SK-N-SH treated with all-trans-retinoic acid at 6 μM for 48 hours (cell line): ENCODE measurements at regions not wholly inside any gene's neighbourhood (a gene's known extent, or its start where the extent isn't known, plus 50 kb on each side); places are given as distances from the start of the nearest gene placed in this dataset.

Source experiments
- ATAC-seq: fragments of 200-7000 bp; cut with Tn5 transposase; 3 replicates; pipeline ENCODE4 v1.9.1; 2020; ENCODE audit warnings: mild to moderate bottlenecking, moderate library complexity
- BACH2 ChIP-seq: fragments of 250-450 bp; sonication (Bioruptor Pico); IDR thresholded peaks from 2 replicates; pipeline ENCODE4 v1.9.0; 2021; ENCODE audit warnings: mild to moderate bottlenecking, borderline replicate concordance
- CSDC2 ChIP-seq: fragments of 250-450 bp; sonication (Bioruptor Pico); IDR thresholded peaks from 2 replicates; pipeline ENCODE4 v1.5.0; 2020; ENCODE audit warnings: mild to moderate bottlenecking, moderate library complexity
- ESRRG ChIP-seq: fragments of 250-450 bp; sonication (Bioruptor Pico); IDR thresholded peaks from 2 replicates; pipeline ENCODE4 v1.6.1; 2021; ENCODE audit warnings: mild to moderate bottlenecking
- GLIS3 ChIP-seq: fragments of 250-450 bp; sonication (Bioruptor Pico); IDR thresholded peaks from 2 replicates; pipeline ENCODE4 v1.5.0; 2020; ENCODE audit warnings: mild to moderate bottlenecking, moderate library complexity
- PPARA ChIP-seq: fragments of 250-450 bp; sonication (Bioruptor Pico); IDR thresholded peaks from 2 replicates; pipeline ENCODE4 v1.5.0; 2020; ENCODE audit warnings: mild to moderate bottlenecking, borderline replicate concordance
- RARB ChIP-seq: fragments of 250-450 bp; sonication (Bioruptor Pico); IDR thresholded peaks from 2 replicates; pipeline ENCODE4 v1.8.0; 2021; ENCODE audit warnings: mild to moderate bottlenecking, moderate library complexity
- TCF4 ChIP-seq: fragments of 250-450 bp; sonication (Bioruptor Pico); IDR thresholded peaks from 2 replicates; pipeline ENCODE4 v1.8.0; 2021; ENCODE audit warnings: mild to moderate bottlenecking, moderate library complexity, borderline replicate concordance
- TOX ChIP-seq: fragments of 250-450 bp; sonication (Bioruptor Pico); IDR thresholded peaks from 2 replicates; pipeline ENCODE4 v1.8.0; 2021; ENCODE audit warnings: mild to moderate bottlenecking, moderate library complexity, borderline replicate concordance
- ZC3H10 ChIP-seq: fragments of 250-450 bp; sonication (Bioruptor Pico); IDR thresholded peaks from 2 replicates; pipeline ENCODE4 v1.5.1; 2021; ENCODE audit warnings: mild to moderate bottlenecking, moderate library complexity
- ZFP3 ChIP-seq: fragments of 250-450 bp; sonication (Bioruptor Pico); IDR thresholded peaks from 2 replicates; pipeline ENCODE4 v1.5.0; 2020; ENCODE audit warnings: mild to moderate bottlenecking, moderate library complexity
- ZFP30 ChIP-seq: fragments of 450-650 bp; formaldehyde crosslinking; IDR thresholded peaks from 2 replicates; pipeline ENCODE4 v1.5.0; 2022; ENCODE audit warnings: mild to moderate bottlenecking, moderate library complexity
- ZNF565 ChIP-seq: fragments of 450-650 bp; formaldehyde crosslinking; conservative IDR thresholded peaks from 2 replicates; pipeline ENCODE4 v1.5.0; 2020; ENCODE audit warnings: low read depth, mild to moderate bottlenecking, moderate library complexity
- ZNF70 ChIP-seq: fragments of 450-650 bp; formaldehyde crosslinking; IDR thresholded peaks from 2 replicates; pipeline ENCODE4 v1.5.0; 2020; ENCODE audit warnings: mild to moderate bottlenecking, moderate library complexity
- ZNF8 ChIP-seq: fragments of 450-650 bp; formaldehyde crosslinking; IDR thresholded peaks from 2 replicates; pipeline ENCODE4 v1.5.0; 2020; ENCODE audit warnings: mild to moderate bottlenecking, moderate library complexity
- TF ChIP-seq, protein P1 (sequence below): fragments of 250-450 bp; sonication (Bioruptor Pico); IDR thresholded peaks from 2 replicates; pipeline ENCODE4 v1.8.0; 2021; ENCODE audit warnings: low read depth, mild to moderate bottlenecking, moderate library complexity, borderline replicate concordance
- TF ChIP-seq, protein P2 (sequence below): fragments of 250-450 bp; sonication (Bioruptor Pico); IDR thresholded peaks from 2 replicates; pipeline ENCODE4 v1.5.1; 2021; ENCODE audit warnings: mild to moderate bottlenecking, moderate library complexity
- TF ChIP-seq, protein P3 (sequence below): fragments of 250-450 bp; sonication (Bioruptor Pico); IDR thresholded peaks from 2 replicates; pipeline ENCODE4 v1.8.0; 2020; ENCODE audit warnings: mild to moderate bottlenecking, moderate library complexity, borderline replicate concordance
- TF ChIP-seq, protein P4 (sequence below): fragments of 250-450 bp; sonication (Bioruptor Pico); IDR thresholded peaks from 2 replicates; pipeline ENCODE4 v1.5.1; 2020; ENCODE audit warnings: low read depth, mild to moderate bottlenecking, moderate library complexity

DNA sequence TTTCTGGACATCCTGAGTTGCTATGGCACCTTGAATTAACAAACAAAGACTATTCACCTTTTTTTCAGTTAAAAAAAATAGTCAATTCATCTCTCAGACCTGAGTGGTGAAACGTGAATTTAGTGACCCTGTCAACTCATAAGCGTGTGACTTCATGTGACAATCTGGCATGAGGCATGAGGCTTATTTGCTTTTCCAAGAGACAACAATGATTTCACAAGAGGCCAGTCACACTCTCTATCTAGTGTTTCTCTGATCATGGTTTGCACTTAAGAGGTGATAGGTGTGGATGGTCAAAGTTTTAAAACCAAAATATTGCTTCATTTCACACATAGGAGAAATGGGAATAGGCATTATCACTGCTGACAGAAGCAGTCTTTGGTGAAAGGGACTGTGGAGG lies 559.6 kb upstream of the ACO1 start:
- TF ChIP-seq ZNF565 (CRISPR knock-in tag) (no peak), BACH2 (CRISPR knock-in tag) (no peak), PPARA (CRISPR knock-in tag) (no peak), ZNF70 (no peak), ZC3H10 (CRISPR knock-in tag) (no peak), ZFP3 (CRISPR knock-in tag) (no peak), ZNF8 (CRISPR knock-in tag) (no peak), ZFP30 (CRISPR knock-in tag) (no peak), GLIS3 (CRISPR knock-in tag) (no peak), TOX (CRISPR knock-in tag) (no peak), ESRRG (no peak), RARB (CRISPR knock-in tag) (no peak), TCF4 (CRISPR knock-in tag) (no peak)
- TF ChIP-seq, protein P1, sequence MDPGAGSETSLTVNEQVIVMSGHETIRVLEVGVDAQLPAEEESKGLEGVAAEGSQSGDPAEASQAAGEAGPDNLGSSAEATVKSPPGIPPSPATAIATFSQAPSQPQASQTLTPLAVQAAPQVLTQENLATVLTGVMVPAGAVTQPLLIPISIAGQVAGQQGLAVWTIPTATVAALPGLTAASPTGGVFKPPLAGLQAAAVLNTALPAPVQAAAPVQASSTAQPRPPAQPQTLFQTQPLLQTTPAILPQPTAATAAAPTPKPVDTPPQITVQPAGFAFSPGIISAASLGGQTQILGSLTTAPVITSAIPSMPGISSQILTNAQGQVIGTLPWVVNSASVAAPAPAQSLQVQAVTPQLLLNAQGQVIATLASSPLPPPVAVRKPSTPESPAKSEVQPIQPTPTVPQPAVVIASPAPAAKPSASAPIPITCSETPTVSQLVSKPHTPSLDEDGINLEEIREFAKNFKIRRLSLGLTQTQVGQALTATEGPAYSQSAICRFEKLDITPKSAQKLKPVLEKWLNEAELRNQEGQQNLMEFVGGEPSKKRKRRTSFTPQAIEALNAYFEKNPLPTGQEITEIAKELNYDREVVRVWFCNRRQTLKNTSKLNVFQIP = no peak
- TF ChIP-seq, protein P2, sequence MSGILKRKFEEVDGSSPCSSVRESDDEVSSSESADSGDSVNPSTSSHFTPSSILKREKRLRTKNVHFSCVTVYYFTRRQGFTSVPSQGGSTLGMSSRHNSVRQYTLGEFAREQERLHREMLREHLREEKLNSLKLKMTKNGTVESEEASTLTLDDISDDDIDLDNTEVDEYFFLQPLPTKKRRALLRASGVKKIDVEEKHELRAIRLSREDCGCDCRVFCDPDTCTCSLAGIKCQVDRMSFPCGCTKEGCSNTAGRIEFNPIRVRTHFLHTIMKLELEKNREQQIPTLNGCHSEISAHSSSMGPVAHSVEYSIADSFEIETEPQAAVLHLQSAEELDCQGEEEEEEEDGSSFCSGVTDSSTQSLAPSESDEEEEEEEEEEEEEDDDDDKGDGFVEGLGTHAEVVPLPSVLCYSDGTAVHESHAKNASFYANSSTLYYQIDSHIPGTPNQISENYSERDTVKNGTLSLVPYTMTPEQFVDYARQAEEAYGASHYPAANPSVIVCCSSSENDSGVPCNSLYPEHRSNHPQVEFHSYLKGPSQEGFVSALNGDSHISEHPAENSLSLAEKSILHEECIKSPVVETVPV (CRISPR knock-in tag) = no peak
- TF ChIP-seq, protein P3, sequence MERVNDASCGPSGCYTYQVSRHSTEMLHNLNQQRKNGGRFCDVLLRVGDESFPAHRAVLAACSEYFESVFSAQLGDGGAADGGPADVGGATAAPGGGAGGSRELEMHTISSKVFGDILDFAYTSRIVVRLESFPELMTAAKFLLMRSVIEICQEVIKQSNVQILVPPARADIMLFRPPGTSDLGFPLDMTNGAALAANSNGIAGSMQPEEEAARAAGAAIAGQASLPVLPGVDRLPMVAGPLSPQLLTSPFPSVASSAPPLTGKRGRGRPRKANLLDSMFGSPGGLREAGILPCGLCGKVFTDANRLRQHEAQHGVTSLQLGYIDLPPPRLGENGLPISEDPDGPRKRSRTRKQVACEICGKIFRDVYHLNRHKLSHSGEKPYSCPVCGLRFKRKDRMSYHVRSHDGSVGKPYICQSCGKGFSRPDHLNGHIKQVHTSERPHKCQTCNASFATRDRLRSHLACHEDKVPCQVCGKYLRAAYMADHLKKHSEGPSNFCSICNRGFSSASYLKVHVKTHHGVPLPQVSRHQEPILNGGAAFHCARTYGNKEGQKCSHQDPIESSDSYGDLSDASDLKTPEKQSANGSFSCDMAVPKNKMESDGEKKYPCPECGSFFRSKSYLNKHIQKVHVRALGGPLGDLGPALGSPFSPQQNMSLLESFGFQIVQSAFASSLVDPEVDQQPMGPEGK (CRISPR knock-in tag) = no peak
- ATAC-seq = no peak

DNA sequence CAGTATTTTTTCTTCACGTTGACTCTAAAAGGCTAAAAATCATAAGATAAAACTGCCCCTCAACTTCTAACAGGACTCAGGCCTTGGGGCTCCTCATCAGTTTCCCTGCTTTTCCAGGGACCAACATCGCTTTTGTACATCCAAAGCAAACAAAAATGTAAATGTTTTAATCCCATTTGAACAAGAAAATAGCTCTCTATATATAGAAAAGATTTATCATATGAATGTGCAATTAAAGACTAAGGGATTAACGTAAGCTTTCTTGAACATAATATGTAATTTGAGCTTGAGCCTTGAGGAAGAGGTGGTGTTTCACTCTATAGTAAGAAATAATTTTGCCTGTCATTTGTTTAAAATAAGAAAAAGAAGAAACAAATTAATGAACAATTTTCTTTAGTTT lies 547.2 kb upstream of the ACO1 start:
- ATAC-seq = no peak

More for the DNA sequence above, 547.2 kb upstream of the ACO1 start:
- TF ChIP-seq BACH2 (CRISPR knock-in tag) = no peak
- no peak for TF ChIP-seq ZNF565 (CRISPR knock-in tag)
- TF ChIP-seq ZNF70 = no peak
- TF ChIP-seq ZC3H10 (CRISPR knock-in tag) = no peak
- no peak for TF ChIP-seq ZFP3 (CRISPR knock-in tag)
- TF ChIP-seq TOX (CRISPR knock-in tag) = no peak
- no peak for TF ChIP-seq ZNF8 (CRISPR knock-in tag)
- TF ChIP-seq CSDC2 (CRISPR knock-in tag) = no peak
- TF ChIP-seq, protein P4, sequence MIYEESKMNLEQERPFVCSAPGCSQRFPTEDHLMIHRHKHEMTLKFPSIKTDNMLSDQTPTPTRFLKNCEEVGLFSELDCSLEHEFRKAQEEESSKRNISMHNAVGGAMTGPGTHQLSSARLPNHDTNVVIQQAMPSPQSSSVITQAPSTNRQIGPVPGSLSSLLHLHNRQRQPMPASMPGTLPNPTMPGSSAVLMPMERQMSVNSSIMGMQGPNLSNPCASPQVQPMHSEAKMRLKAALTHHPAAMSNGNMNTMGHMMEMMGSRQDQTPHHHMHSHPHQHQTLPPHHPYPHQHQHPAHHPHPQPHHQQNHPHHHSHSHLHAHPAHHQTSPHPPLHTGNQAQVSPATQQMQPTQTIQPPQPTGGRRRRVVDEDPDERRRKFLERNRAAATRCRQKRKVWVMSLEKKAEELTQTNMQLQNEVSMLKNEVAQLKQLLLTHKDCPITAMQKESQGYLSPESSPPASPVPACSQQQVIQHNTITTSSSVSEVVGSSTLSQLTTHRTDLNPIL = no peak
- TF ChIP-seq, protein P3 (CRISPR knock-in tag) = no peak
- TF ChIP-seq, protein P2 (CRISPR knock-in tag) = no peak
- no peak for TF ChIP-seq ESRRG
- TF ChIP-seq, all 23 proteins: peak for 0
